GM21723 (cell line): ENCODE measurements at regions not wholly inside any gene's neighbourhood (a gene's known extent, or its start where the extent isn't known, plus 50 kb on each side); places are given as distances from the start of the nearest gene placed in this dataset.

Experiments used
- ATAC-seq: cut with Tn5 transposase; IDR thresholded peaks from one replicate; pipeline ENCODE4 v1.9.1; 2021; ENCODE audit warnings: mild to moderate bottlenecking, moderate library complexity; ENCODE audit not compliant: unreplicated experiment

DNA sequence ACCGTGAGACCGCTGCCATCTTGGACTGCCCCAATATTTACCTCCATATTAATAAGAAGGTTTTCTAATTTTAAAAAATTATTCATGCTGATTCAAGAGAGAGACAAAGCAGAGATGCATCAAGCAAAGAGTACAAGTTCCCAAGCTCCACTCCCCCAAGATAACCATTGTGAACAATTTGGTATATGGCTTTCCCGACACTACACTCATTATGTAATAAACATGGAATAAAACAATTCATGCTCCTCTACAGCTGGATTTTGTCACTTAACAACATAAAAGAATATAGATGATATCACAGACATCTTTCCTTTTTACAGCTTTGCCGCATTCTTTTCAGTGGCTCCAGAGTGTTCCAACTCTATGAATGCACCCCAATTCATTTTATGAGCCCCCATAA is 307.6 kb downstream of the FGFR2 start:
- no peak for ATAC-seq

DNA sequence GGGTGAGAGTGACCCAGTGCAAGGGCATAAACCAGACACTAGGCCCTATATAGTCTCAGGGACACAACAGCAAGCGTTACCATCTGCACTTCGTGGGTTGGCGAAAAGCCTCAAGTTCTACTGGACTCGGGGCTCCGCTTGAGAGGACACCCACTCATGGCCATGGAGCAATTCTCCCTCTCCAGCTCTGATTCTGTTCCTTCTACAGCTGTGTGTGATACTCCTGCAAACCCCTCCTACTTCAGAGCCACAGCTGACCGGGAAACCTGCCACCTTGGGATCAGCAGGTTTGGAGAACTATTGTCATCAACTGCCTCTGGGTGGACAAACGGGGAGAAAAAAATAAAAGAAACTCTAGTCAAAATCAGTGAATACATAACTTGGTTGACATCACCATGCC is 306.9 kb downstream of the FGFR2 start:
- ATAC-seq, result no peak

DNA sequence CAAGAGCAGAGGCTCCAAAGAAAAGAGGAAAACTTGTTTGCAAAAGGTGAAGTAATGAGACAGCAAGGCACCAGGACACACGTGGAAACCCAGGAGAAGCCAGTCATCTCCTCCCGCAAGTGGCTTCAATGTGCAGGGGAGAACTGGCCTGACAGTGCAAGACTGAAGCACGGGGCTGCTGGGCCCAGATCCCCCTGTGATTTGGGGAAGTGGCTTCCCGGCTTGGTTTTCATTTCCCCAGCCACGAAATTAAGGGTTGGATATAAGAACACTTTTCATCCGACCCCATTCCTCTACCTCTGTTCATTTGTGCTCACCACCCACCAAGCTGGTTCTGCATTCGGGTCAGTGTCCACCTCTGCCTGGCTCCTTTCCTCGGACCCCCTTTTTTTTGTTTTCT is 306.4 kb downstream of the FGFR2 start:
- no peak for ATAC-seq

DNA sequence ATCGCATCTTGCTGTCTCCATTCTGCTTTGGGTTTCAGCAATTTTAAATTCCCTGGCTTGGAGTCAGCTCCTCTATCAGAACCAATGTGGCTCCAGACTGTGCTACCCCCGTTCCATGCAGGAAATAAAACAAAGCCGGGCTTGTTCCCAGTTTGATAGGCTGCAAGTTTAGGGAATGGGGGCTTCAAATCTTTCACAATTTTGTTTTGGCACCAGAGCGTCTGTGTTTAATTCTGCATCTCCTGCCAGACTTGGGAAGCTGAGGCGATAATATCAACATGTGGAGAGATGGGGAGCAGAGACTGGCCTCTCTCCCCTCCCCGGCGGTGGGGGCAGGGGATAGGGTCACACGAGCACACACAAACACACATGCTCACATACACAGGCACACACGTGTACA is 305.9 kb downstream of the FGFR2 start:
- ATAC-seq, result no peak

DNA sequence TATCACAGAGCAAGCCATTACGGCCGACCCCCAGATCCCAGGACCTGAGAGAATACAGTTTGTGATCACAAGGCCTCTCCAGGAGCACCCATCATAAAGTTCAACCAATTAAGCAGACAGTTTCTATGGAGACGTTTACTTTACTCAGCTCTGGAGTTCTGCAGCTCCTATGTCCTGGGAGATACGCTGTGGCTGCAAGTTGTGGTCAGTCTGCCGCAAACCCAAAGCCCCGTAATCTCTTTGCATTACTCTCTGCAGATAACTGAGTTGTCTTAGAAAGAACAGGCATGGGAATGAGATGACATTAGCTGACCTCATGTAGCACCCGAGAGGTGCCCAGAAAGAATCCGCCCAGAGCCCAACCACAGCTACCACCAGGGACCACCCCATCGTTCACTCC is 305.1 kb downstream of the FGFR2 start:
- ATAC-seq, result no peak

DNA sequence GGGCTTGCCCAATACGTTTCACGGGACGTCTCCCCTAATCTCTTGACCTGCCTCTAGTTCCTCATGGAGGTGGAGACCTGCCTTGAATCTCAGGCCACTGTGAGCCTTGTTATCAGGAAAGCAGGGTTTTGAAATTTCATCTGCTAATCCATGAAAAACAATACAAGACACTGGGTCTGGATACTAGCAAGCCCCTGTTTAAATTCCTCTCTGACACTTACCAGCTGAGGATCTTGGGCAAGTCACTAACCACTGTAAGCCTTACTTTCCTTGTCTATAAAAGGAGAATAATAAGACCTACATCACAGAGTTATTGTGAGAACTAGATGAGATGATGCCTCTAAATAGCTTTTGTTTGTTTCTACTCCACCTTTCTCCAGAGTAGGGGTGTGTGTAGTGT is 303.6 kb downstream of the FGFR2 start:
- ATAC-seq, result no peak

DNA sequence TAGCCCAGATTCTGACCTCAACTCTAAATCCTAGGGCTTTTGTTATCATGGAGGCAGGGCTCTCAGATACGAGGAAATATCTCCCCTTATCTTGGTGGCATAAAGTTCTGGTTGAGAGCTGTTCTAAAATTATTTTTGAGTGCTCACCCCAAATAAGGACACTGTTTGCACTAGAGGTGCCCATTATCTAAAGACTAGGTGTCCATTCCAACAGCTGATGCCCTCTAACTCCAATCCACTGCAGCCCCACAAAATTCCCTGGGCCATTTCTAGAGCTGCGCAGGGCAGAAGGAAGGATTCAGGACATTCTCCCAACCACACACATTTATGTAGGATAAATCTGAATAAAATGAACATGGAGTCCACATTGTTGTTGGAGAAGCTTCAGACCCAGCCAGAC is 301.9 kb downstream of the FGFR2 start:
- no peak for ATAC-seq

DNA sequence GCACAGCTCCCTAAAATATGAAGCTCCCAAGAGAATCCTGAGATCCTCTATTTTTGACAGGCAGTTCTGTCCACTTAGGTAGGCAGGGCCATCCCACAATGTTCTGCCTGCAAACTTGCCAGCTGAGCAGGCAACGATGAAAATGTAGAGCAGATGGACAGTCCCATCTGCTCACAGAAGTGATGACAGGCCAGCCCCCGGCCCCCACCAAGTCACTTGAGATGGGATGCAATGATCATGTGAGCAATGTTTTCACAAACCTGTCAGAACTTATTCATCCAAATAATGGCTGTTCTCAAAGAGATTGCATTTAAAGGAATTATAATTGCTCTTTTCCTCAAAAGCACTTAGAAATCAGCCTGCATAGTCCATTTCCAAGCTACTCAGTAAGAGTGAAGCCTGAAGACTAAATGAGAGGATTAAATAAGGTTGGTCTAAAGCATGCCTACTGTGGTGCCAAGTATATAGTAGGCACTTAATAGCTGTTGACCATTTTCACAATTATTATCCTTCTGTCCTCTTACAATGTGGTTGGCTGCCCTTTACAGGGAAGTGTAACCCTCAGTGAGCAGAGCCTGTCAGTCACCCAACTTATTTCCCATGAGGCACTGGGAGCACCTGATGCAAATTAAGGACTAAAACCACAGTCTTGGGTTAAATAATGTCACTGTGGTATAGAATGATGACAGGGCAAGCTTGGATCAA is 301.2 kb downstream of the FGFR2 start:
- ATAC-seq, result no peak

DNA sequence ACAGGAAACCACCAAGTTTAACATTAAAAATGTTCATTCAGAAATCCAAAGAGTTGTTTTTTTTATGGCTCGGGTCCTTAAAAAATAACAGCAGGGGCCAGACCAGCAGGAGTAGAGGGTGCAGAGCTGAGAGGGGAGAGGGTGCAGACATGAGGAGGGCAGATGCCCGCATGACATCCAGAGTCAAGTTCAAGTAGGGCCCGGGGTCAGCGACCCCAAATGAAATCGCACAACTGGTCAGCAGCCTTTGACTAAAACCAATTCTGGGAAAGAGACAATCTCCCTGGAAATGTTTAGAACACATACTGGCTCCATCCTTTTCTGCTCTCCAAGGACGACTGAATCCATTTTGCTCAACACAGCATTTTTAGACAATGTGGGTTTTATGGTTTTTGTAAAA is 297.5 kb downstream of the FGFR2 start:
- ATAC-seq, result no peak

DNA sequence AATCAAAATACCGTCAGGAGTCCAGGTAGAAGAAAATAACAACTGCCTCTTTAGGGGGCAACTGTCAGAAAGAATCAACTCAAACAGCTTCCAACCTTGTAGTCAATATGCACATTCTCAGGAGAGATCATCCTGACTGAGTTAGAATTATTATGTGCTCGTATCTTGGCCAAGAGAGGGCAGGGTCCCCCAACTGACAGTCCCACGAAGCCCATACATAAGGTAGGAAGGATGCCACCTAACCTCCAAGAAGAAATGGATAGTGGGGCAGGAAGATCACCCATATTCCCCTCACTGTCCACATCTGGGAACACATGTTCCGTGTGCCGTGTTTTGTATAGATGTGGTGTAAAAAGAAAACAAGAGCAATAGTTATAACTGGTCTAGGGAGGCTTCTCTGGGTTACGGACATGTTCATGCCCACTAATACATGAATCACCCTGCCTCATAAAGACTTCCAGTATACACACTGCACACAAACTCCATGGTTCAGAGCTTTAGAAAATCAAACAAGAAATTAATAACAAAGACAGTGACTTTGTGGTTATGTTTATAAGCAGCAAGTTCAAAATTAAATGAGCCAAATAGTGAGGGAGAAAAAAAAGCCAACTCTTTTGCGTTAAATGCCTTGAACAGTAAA is 295.6 kb downstream of the FGFR2 start:
- no peak for ATAC-seq

DNA sequence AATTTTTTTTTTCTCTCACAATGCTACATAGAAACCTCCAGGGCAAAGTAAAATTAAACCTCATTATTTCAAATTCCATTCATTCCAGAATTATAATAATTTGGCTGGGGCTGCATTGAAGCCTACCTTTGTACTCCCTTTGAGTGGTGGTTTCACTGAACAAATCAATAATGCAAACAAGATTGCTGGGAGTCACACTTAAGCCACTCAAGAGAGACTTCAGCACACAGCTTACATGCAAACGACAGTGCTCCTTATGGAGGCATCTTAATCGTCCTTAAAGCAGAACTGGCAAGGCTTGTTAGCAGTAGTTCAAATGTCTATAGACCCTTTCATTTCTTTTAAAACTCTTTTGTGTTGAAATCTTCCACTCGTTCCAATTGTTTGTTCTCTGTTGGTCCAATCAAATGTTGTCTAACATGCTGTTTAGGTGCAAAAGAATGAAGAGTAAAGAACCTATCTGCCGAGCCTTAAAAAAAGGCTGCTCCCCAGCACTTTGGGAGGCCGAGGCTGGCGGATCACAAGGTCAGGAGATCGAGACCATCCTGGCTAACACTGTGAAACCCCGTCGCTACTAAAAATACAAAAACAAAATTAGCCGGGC is 294.9 kb downstream of the FGFR2 start:
- no peak for ATAC-seq

DNA sequence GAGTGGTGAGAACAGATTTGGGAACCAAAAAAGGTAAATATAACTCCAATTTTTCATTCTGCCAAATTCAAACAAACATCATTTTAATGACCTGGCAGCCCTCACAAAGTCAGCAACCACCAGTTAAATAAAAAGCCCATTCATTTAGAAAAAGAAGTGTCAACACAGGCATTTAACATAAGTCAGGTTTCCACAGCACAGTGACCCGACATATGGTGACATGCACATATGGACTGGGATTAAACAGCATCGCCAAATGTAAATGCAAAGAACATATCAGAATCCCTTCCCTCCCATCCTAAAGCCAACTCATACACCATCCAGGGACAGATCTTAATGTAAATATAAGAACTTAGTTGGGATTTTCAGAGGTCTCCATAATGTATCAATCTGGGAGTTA is 293.2 kb downstream of the FGFR2 start:
- ATAC-seq, result no peak

DNA sequence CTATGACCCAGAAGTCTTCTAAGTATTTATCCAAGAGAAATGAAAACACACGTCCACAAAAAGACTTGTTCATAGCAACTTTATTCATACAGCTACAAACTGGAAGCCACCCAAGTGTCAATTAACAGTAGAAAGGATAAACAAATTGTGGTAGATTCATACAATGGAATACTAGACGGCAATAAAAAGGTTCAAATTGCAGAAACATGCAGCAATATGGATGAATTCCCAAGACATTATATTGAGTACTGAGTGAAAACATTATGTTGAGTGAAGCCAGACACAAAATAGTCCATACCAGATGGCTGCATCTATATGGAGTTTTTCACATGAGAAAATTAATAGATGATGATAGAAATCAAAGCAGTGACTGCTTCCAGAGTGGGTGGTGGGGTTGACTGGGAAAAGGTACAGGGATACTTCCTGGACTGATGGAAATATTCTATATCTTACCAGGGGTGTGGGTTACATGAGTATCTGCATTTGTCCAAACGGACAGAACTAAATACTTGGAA is 292.0 kb downstream of the FGFR2 start:
- ATAC-seq, result no peak

DNA sequence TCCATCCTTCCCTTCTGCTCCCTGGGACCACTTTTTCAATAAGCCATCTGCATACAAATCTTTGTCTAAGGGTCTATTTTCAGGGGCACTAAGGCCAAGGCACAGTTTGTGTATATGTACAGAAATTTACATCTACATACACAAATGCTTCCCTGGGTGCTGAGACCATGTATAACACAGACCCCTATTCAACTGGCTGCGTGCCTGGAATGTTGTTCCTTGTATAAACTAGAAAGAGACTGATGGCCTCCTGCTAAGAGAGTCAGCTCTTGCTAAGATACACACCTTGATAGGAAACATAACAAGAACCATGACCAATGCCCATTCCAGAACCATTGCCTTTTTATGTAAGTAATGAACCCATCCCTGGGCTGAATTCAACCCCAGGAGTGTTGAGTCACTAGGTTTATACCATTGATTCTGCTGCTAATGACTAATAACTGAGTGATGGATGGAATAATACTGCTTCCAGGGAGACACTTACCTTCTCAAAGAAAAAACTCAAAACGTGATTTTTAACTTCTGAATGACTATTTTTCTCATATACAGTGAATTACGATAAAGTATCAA is 290.7 kb downstream of the FGFR2 start:
- no peak for ATAC-seq

DNA sequence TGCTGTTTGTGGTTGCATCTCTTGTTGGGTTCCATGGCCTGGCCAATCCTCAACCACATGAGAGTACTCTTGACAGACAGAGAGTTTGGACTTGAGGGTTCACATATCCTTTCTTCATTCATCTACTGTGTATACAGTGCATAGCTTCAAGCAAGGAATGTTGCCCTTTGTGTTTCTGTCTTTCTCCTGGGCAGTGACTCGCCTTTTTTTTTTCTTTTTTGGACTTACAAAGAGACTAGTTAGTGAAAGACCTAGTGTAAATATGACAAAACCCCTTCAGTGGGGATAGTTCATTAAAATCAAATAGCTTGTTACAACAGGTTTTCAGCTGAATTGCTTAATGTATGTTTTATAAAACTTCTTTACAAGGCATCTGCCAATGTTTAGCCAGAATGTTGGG is 290.2 kb downstream of the FGFR2 start:
- ATAC-seq, result no peak

DNA sequence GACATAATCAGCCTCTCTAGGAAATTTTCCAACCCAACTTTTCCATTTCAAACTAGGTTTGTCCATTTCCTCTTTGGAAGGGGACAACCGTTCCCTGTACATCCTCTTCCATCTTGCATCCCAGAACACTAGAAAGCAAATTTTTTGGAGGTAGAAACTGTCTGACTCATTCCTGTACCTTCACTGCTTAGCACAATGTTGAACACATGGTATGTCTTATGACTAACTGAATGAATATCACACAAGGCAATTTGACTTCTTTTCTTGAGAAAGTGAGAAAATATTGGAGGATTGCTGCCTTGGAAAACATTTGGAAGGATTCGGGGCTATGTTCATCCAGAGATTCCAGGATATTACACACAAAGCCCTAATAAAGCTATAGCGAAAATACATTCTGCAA is 289.1 kb downstream of the FGFR2 start:
- ATAC-seq, result no peak

DNA sequence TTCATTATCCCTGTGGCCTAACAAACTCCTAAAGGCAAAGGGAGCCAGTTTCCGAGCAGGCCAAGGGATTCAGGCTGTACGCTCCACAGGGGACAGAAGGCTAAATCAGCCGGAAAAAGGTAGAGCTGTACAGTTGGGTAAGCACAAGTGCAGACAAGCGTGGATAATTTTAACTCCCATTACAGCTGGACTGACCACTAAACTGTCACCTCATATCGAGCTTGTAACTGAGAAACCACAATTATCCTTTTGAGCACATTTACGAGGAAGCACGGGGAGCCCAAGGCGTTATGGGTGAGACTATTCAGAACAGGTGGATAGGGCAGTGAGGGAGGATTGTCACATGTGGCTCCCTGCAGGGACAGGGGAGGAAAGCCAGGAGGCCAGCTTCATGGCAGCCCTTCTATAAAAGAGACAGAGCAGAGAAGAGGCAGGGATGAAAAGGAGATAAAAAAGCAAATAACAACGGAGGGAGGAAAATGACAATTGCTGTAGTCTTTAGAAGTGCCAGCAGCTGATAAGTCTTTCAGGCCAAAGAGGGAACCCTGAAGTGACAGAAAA is 288.0 kb downstream of the FGFR2 start:
- ATAC-seq, result no peak

DNA sequence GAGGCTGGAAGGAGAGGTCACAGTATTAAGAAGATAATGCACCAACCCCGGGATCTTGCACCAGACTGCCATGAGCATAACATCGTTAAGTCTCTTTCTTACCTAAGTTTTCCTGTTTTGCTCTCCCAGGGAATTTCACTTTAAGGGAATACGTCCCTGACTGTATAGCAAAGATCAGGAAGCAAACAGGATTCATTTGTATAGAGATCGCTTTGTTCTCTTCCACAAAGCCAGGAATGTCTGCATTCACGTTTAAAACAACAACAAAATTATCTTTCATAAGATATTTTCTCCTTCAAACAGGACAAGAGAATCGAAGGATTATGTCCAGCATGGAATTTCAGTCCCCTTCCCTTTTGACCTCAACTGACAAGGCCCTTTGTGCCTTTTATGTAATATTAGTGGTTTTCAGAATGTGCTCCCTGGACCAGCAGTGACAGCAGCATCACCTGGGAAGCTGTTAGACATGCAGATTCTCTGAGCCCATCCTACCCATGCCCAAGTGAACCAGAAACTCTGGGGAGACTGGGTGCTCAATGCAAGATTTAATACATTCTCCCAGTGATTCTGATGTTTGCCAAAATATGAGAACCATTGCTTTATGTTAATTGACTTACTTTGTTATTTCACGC is 286.3 kb downstream of the FGFR2 start:
- ATAC-seq, result no peak

DNA sequence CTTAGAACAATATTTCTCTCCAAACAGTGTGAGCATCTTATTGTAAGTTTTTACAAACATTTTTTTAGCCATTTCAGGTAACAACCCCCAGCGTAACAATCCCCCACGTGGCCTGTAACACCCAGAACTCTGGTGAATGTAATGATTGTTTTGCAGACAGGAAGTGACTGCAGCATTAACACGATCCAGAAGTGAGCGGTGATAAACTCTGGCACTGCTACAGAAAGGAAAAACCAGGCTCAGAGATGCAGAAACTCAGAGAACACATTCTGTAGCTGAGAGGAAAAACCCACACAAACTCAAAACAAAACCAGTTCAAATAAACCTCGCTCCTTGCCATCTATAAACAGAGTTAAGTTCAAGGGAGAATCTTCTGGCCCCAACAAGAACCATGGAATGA is 285.7 kb downstream of the FGFR2 start:
- ATAC-seq, result no peak

DNA sequence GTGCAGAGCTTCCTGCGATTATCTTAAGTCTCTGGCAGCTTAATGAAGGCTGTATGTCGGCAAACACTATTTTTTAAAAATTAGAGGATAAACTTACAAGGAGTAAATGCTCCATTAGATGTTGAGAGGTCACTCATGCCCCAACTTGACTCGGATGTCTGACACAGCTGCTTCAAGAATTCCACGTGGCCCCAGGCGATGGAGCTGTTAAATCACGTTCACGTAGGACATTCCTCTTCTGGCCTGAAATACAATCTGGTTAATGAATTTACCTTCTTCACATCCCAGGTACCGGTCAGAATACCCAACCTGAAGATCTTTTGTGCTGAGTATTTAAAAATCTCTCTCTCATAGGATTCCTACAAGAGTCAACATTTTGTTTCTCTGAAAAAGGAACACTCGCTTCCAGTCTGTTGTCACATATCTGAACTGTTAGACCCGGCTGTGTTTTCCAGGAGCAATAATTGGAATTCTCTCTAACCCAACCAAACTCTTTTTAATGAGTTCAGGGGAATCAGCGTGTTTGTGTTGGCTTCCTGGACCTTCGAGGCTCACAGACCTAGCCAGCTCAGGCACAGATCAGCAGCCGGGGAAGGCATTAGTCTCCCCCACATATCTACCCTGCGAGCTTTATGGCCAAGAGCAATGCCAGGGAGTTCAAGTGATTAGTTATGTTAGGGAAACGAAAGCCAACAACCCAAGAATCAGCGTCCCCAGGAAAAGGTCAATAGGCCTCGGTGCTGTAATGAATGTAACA is 284.9 kb downstream of the FGFR2 start:
- no peak for ATAC-seq

DNA sequence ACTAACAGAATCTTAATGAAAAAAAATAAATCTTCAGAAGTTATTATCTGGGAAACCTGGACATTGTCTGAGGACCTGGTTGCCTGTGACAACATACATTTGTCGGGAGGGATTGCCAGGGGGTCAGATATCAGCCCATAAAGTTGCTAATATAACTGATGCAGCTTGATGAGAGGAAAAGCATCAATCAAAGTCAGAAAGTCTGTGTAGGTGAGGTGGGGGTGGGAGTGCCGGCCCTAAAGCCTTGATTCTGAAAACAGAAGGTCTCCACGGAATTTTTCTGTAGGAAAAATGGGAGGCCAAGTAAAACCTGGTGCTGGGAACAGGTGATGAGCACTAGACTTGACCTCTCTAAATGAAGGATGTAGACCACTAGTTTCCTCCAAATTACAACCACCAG is 281.8 kb downstream of the FGFR2 start:
- ATAC-seq, result no peak
